Transverse colon (tissue), 3 donors: ENCODE measurements at regions not wholly inside any gene's neighbourhood (a gene's known extent, or its start where the extent isn't known, plus 50 kb on each side); places are given as distances from the start of the nearest gene placed in this dataset.

Experiments
- CTCF ChIP-seq, 5 experiments: fragments of 200-600 bp in 3 of 5; fragments of 450-650 bp in 2 of 5; sonication (generic) in 3 of 5; IDR thresholded peaks; 1 replicate in 2 of 5; 2 replicates in 3 of 5; pipeline ENCODE4 v1.5.1; 2016 to 2017; ENCODE audit warnings: antibody characterized with exemption in 5 of 5, inconsistent platforms in 3 of 5, mild to moderate bottlenecking in 2 of 5, moderate library complexity in 1 of 5
- POLR2A ChIP-seq: fragments of 450-650 bp; IDR thresholded peaks from one replicate; pipeline ENCODE4 v1.6.1; 2016; ENCODE audit warnings: antibody characterized with exemption, mild to moderate bottlenecking, moderate library complexity

GRCh38 chr11:71333473-71333872, 81.1 kb upstream of the SHANK2 start:
- no peak for TF ChIP-seq POLR2A
- TF ChIP-seq CTCF (IDR thresholded peaks at IDR 0.05) = no peak
